Liver (tissue), 3 donors: ENCODE measurements at regions not wholly inside any gene's neighbourhood (a gene's known extent, or its start where the extent isn't known, plus 50 kb on each side); places are given as distances from the start of the nearest gene placed in this dataset.

Experiments
- EGR1 ChIP-seq, 2 donors: IDR thresholded peaks; 2 replicates each; pipeline ENCODE4 v1.6.1; 2016 to 2018; ENCODE audit warnings: antibody characterized with exemption in 2 of 2, low read depth in 2 of 2
- FOXA1 ChIP-seq: IDR thresholded peaks from 2 replicates; pipeline ENCODE4 v1.6.1; 2016; ENCODE audit warnings: antibody characterized with exemption
- GABPA ChIP-seq, 2 donors: IDR thresholded peaks in 1 of 2; conservative IDR thresholded peaks in 1 of 2; 2 replicates each; pipeline ENCODE4 v1.6.1; 2016; ENCODE audit warnings: antibody characterized with exemption in 2 of 2, mild to moderate bottlenecking in 1 of 2, moderate library complexity in 1 of 2
- JUND ChIP-seq, 2 donors: IDR thresholded peaks; 2 replicates each; pipeline ENCODE4 v1.6.1; 2016; ENCODE audit warnings: antibody characterized with exemption in 2 of 2
- NR2F2 ChIP-seq: IDR thresholded peaks from 2 replicates; pipeline ENCODE4 v1.6.1; 2016; ENCODE audit warnings: antibody characterized with exemption
- RAD21 ChIP-seq, 2 donors: IDR thresholded peaks; 2 replicates each; pipeline ENCODE4 v1.6.1; 2016; ENCODE audit warnings: antibody characterized with exemption in 2 of 2, mild to moderate bottlenecking in 2 of 2
- SP1 ChIP-seq: IDR thresholded peaks from 2 replicates; pipeline ENCODE4 v1.6.1; 2018; ENCODE audit warnings: antibody characterized with exemption, mild to moderate bottlenecking
- TAF1 ChIP-seq: conservative IDR thresholded peaks from 2 replicates; pipeline ENCODE4 v1.6.1; 2016; ENCODE audit warnings: antibody characterized with exemption, mild to moderate bottlenecking
- YY1 ChIP-seq: IDR thresholded peaks from 2 replicates; pipeline ENCODE4 v1.6.1; 2016; ENCODE audit warnings: antibody characterized with exemption, mild to moderate bottlenecking
- TF ChIP-seq, protein P1 (sequence below): fragments of 150-350 bp; IDR thresholded peaks from 2 replicates; pipeline ENCODE4 v1.5.1; 2017; ENCODE audit warnings: improper control_type of control experiment, low read depth, low read length; ENCODE audit not compliant: missing input control
- TF ChIP-seq, protein P2 (sequence below): IDR thresholded peaks from 2 replicates; pipeline ENCODE4 v1.6.1; 2016; ENCODE audit warnings: antibody characterized with exemption
- TF ChIP-seq, protein P3 (sequence below): IDR thresholded peaks from 2 replicates; pipeline ENCODE4 v1.6.1; 2016; ENCODE audit warnings: antibody characterized with exemption, mild to moderate bottlenecking
- TF ChIP-seq, protein P4 (sequence below): IDR thresholded peaks from 2 replicates; pipeline ENCODE4 v1.6.1; 2016; ENCODE audit warnings: antibody characterized with exemption
- TF ChIP-seq, protein P5 (sequence below): IDR thresholded peaks from 2 replicates; pipeline ENCODE4 v1.6.1; 2016; ENCODE audit warnings: antibody characterized with exemption
- donor health status: healthy.
- donor health status: healthy.

DNA sequence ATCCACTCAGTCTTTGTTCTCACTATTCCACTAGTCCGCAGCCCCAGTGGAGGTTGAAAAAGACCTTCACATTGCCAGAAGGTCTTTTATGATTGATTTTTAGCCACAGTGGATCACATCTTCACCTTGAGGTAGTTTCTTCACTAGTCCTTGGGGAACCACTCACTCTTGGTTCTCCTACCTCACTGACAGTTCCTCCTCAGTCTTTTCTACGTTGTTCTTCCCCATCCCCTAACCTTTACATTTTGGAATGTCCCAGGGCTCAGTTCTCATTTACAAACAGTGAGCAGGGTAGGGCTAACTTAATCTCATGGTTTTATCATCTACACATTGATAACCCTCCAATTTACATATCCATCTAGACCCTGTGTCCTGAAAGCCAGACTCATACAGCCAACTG lies 316.4 kb upstream of the SORL1-AS1 start:
- TF ChIP-seq TAF1 = no peak
- TF ChIP-seq, protein P1, sequence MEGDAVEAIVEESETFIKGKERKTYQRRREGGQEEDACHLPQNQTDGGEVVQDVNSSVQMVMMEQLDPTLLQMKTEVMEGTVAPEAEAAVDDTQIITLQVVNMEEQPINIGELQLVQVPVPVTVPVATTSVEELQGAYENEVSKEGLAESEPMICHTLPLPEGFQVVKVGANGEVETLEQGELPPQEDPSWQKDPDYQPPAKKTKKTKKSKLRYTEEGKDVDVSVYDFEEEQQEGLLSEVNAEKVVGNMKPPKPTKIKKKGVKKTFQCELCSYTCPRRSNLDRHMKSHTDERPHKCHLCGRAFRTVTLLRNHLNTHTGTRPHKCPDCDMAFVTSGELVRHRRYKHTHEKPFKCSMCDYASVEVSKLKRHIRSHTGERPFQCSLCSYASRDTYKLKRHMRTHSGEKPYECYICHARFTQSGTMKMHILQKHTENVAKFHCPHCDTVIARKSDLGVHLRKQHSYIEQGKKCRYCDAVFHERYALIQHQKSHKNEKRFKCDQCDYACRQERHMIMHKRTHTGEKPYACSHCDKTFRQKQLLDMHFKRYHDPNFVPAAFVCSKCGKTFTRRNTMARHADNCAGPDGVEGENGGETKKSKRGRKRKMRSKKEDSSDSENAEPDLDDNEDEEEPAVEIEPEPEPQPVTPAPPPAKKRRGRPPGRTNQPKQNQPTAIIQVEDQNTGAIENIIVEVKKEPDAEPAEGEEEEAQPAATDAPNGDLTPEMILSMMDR = no peak
- TF ChIP-seq RAD21 (IDR thresholded peaks at IDR 0.05) = no peak
- TF ChIP-seq, protein P2, sequence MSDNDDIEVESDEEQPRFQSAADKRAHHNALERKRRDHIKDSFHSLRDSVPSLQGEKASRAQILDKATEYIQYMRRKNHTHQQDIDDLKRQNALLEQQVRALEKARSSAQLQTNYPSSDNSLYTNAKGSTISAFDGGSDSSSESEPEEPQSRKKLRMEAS = no peak
- TF ChIP-seq, protein P3, sequence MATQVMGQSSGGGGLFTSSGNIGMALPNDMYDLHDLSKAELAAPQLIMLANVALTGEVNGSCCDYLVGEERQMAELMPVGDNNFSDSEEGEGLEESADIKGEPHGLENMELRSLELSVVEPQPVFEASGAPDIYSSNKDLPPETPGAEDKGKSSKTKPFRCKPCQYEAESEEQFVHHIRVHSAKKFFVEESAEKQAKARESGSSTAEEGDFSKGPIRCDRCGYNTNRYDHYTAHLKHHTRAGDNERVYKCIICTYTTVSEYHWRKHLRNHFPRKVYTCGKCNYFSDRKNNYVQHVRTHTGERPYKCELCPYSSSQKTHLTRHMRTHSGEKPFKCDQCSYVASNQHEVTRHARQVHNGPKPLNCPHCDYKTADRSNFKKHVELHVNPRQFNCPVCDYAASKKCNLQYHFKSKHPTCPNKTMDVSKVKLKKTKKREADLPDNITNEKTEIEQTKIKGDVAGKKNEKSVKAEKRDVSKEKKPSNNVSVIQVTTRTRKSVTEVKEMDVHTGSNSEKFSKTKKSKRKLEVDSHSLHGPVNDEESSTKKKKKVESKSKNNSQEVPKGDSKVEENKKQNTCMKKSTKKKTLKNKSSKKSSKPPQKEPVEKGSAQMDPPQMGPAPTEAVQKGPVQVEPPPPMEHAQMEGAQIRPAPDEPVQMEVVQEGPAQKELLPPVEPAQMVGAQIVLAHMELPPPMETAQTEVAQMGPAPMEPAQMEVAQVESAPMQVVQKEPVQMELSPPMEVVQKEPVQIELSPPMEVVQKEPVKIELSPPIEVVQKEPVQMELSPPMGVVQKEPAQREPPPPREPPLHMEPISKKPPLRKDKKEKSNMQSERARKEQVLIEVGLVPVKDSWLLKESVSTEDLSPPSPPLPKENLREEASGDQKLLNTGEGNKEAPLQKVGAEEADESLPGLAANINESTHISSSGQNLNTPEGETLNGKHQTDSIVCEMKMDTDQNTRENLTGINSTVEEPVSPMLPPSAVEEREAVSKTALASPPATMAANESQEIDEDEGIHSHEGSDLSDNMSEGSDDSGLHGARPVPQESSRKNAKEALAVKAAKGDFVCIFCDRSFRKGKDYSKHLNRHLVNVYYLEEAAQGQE = no peak
- TF ChIP-seq, protein P4, sequence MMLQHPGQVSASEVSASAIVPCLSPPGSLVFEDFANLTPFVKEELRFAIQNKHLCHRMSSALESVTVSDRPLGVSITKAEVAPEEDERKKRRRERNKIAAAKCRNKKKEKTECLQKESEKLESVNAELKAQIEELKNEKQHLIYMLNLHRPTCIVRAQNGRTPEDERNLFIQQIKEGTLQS = no peak
- TF ChIP-seq YY1 = no peak
- no peak for TF ChIP-seq GABPA (IDR thresholded peaks at IDR 0.05 in 1 of 2, conservative IDR thresholded peaks at IDR 0.05 in 1 of 2)
- no peak for TF ChIP-seq JUND (IDR thresholded peaks at IDR 0.05)
- TF ChIP-seq FOXA1 = no peak
- TF ChIP-seq, protein P5, sequence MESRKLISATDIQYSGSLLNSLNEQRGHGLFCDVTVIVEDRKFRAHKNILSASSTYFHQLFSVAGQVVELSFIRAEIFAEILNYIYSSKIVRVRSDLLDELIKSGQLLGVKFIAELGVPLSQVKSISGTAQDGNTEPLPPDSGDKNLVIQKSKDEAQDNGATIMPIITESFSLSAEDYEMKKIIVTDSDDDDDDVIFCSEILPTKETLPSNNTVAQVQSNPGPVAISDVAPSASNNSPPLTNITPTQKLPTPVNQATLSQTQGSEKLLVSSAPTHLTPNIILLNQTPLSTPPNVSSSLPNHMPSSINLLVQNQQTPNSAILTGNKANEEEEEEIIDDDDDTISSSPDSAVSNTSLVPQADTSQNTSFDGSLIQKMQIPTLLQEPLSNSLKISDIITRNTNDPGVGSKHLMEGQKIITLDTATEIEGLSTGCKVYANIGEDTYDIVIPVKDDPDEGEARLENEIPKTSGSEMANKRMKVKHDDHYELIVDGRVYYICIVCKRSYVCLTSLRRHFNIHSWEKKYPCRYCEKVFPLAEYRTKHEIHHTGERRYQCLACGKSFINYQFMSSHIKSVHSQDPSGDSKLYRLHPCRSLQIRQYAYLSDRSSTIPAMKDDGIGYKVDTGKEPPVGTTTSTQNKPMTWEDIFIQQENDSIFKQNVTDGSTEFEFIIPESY = no peak
- no peak for TF ChIP-seq SP1
- no peak for TF ChIP-seq EGR1 (IDR thresholded peaks at IDR 0.05; ENCODE audit: low read depth in 2 of 2)
- no peak for TF ChIP-seq NR2F2
